ENCODE measurements at regions not wholly inside any gene's neighbourhood (a gene's known extent, or its start where the extent isn't known, plus 50 kb on each side); places are given as distances from the start of the nearest gene placed in this dataset.

GRCh38 chr5:51974834-51975233 lies 591.6 kb downstream of the ISL1 start:
- TF ChIP-seq, protein P1, sequence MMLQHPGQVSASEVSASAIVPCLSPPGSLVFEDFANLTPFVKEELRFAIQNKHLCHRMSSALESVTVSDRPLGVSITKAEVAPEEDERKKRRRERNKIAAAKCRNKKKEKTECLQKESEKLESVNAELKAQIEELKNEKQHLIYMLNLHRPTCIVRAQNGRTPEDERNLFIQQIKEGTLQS (CRISPR knock-in tag; conservative IDR thresholded peaks at IDR 0.05): no peak
- TF ChIP-seq CTCF (IDR thresholded peaks at IDR 0.05) (no peak), ZNF121 (CRISPR knock-in tag; IDR thresholded peaks at IDR 0.05) (no peak), ZNF317 (CRISPR knock-in tag; IDR thresholded peaks at IDR 0.05; ENCODE audit: borderline replicate concordance, low read depth) (no peak), ZNF138 (CRISPR knock-in tag; conservative IDR thresholded peaks at IDR 0.05) (no peak), ETV6 (CRISPR knock-in tag; IDR thresholded peaks at IDR 0.05) (no peak), NR2C2 (CRISPR knock-in tag; IDR thresholded peaks at IDR 0.05) (no peak), STAT6 (CRISPR knock-in tag; conservative IDR thresholded peaks at IDR 0.05; ENCODE audit: low read depth) (no peak), NFYB (CRISPR knock-in tag; conservative IDR thresholded peaks at IDR 0.05; ENCODE audit: low read depth) (no peak)
- TF ChIP-seq, protein P2, sequence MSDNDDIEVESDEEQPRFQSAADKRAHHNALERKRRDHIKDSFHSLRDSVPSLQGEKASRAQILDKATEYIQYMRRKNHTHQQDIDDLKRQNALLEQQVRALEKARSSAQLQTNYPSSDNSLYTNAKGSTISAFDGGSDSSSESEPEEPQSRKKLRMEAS (CRISPR knock-in tag; IDR thresholded peaks at IDR 0.05): no peak

All from WTC11 (cell line).